ENCODE measurements at regions not wholly inside any gene's neighbourhood (a gene's known extent, or its start where the extent isn't known, plus 50 kb on each side); places are given as distances from the start of the nearest gene placed in this dataset.
A peak's percentile ranks its signal among the peaks of the same experiment; 100 is the strongest.

DNA sequence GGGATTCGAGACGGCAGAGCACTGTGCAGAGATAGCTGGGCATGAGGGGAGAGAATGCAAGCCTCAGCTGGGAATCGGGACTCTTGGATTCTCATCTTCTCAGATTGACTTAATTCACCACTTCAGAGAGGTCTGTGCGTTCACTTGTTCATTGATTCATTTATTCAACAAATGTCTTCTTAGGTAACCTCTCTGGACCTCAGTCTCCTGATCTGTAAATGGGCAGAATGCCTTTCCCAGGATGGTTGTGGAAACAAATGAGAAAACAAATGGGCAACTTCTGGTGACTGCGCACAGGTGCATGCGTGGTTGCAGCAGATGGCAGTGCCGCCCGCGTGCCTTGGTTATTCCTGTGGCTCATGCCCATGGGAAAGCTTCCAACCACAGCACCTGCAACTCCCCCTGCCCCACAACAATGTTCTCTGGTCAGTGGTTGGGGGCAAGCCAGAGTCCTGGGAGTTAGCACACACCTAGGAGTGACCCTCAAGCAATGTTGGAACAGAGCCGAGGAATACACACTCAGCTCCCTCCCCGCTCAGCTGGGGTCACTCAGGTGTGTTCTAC is 110.1 kb upstream of the RUNX3 start:
- no peak for TF ChIP-seq CTCF (IDR thresholded peaks at IDR 0.05; ENCODE audit: low read depth, low read length, poor library complexity, severe bottlenecking)
- no peak for TF ChIP-seq EZH2phosphoT487 (IDR thresholded peaks at IDR 0.05; ENCODE audit: borderline replicate concordance, low read length)

GRCh38 chr1:25039229-25039628 is 109.2 kb upstream of the RUNX3 start:
- Histone ChIP-seq H3K4me2 (ENCODE audit: low read length) (no peak overlapping the region), H3K36me3 (ENCODE audit: control insufficient read depth, low read length) (no peaks in the 10 kb centered on the region)

More for the DNA sequence above, 110.1 kb upstream of the RUNX3 start:
- Histone ChIP-seq H3K79me2 (ENCODE audit: control insufficient read depth, low read length) (no peaks in the 10 kb centered on the region), H3K27ac (ENCODE audit: low read depth, low read length) (no peak overlapping the region), H3K9me2 (replicated peaks; ENCODE audit: control insufficient read depth, low read length) (0 out of 2 replicates have a peak, but pooled peaks cover 2% of the 10 kb centered on the region), H3K4me1 (ENCODE audit: control insufficient read depth, low read length) (peaks cover 15% of the 10 kb centered on the region), H3K36me3 (ENCODE audit: control insufficient read depth, low read length) (no peaks in the 10 kb centered on the region), H3K4me3 (ENCODE audit: low read length) (no peak overlapping the region), H3F3A (ENCODE audit: control insufficient read depth, insufficient read depth) (no peaks in the 10 kb centered on the region), H3K9me3 (ENCODE audit: control insufficient read depth, insufficient read depth, low read length) (no peaks in the 10 kb centered on the region; the same call in 1 of the 2 replicates), H3K4me2 (ENCODE audit: low read length) (no peak overlapping the region), H3K27me3 (ENCODE audit: control insufficient read depth, low read length) (peaks cover 17% of the 10 kb centered on the region), H4K20me1 (ENCODE audit: control insufficient read depth, insufficient read depth, low read depth, low read length) (no peaks in the 10 kb centered on the region)

GRCh38 chr1:25038699-25039098 is 108.6 kb upstream of the RUNX3 start:
- H3F3A ChIP-seq (ENCODE audit: control insufficient read depth, insufficient read depth), result peaks cover under 1% of the 10 kb centered on the region; the same call in 1 of the 2 replicates
- H3K27me3 ChIP-seq (ENCODE audit: control insufficient read depth, low read length), result peaks cover 17% of the 10 kb centered on the region
- TF ChIP-seq CTCF (IDR thresholded peaks at IDR 0.05; ENCODE audit: low read depth, low read length, poor library complexity, severe bottlenecking), result no peak
- TF ChIP-seq EZH2phosphoT487 (IDR thresholded peaks at IDR 0.05; ENCODE audit: borderline replicate concordance, low read length), result no peak
- no peak overlapping the region for H3K4me2 ChIP-seq (ENCODE audit: low read length)
- no peak overlapping the region for H3K27ac ChIP-seq (ENCODE audit: low read depth, low read length)
- H4K20me1 ChIP-seq (ENCODE audit: control insufficient read depth, insufficient read depth, low read depth, low read length), result no peaks in the 10 kb centered on the region
- 0 out of 2 replicates have a peak, but pooled peaks cover 2% of the 10 kb centered on the region for H3K9me2 ChIP-seq (replicated peaks; ENCODE audit: control insufficient read depth, low read length)
- H3K4me1 ChIP-seq (ENCODE audit: control insufficient read depth, low read length), result peaks cover 30% of the 10 kb centered on the region
- no peaks in the 10 kb centered on the region for H3K79me2 ChIP-seq (ENCODE audit: control insufficient read depth, low read length)
- no peaks in the 10 kb centered on the region for H3K36me3 ChIP-seq (ENCODE audit: control insufficient read depth, low read length)
- no peaks in the 10 kb centered on the region; the same call in 1 of the 2 replicates for H3K9me3 ChIP-seq (ENCODE audit: control insufficient read depth, insufficient read depth, low read length)
- no peak overlapping the region for H3K4me3 ChIP-seq (ENCODE audit: low read length)

More at GRCh38 chr1:25039229-25039628, 109.2 kb upstream of the RUNX3 start:
- Histone ChIP-seq H4K20me1 (ENCODE audit: control insufficient read depth, insufficient read depth, low read depth, low read length) (no peaks in the 10 kb centered on the region), H3K4me1 (ENCODE audit: control insufficient read depth, low read length) (peaks cover 25% of the 10 kb centered on the region), H3K27ac (ENCODE audit: low read depth, low read length) (no peak overlapping the region), H3K9me3 (ENCODE audit: control insufficient read depth, insufficient read depth, low read length) (no peaks in the 10 kb centered on the region; the same call in 1 of the 2 replicates), H3F3A (ENCODE audit: control insufficient read depth, insufficient read depth) (no peaks in the 10 kb centered on the region), H3K79me2 (ENCODE audit: control insufficient read depth, low read length) (no peaks in the 10 kb centered on the region), H3K27me3 (ENCODE audit: control insufficient read depth, low read length) (peaks cover 17% of the 10 kb centered on the region), H3K4me3 (ENCODE audit: low read length) (no peak overlapping the region), H3K9me2 (replicated peaks; ENCODE audit: control insufficient read depth, low read length) (0 out of 2 replicates have a peak, but pooled peaks cover 2% of the 10 kb centered on the region)
- TF ChIP-seq EZH2phosphoT487 (IDR thresholded peaks at IDR 0.05; ENCODE audit: borderline replicate concordance, low read length) (no peak), CTCF (IDR thresholded peaks at IDR 0.05; ENCODE audit: low read depth, low read length, poor library complexity, severe bottlenecking) (peak; percentile 14)

Data from DOHH2 (cell line).